GM12878 (cell line): ENCODE measurements at regions not wholly inside any gene's neighbourhood (a gene's known extent, or its start where the extent isn't known, plus 50 kb on each side); places are given as distances from the start of the nearest gene placed in this dataset.

ENCODE experiments used
- ATAC-seq: fragments of 200-7000 bp; cut with Tn5 transposase; 3 replicates; pipeline ENCODE4 v1.9.1; 2020; ENCODE audit warnings: mild to moderate bottlenecking, moderate library complexity
- BruUV-seq: library from RNA; stranded (reverse); fragments of 400-500 nt; replicated peaks from 2 replicates; lab custom pipeline; 2021; lab: Mats Ljungman, UMichigan
- CTCF ChIA-PET: fragments of 300-600 bp; sonication (Branson Sonifier 250); formaldehyde crosslinking; extraction: SDS; loops from one replicate; lab custom pipeline; 2021; ENCODE audit warnings: inconsistent platforms; lab: Yijun Ruan, JAX
- POLR2A ChIA-PET: fragments of 350-600 bp; formaldehyde crosslinking; extraction: SDS; loops from one replicate; lab custom pipeline; 2021; ENCODE audit warnings: inconsistent platforms; lab: Charles Lee
- RAD21 ChIA-PET: fragments of 300-600 bp; sonication (Branson Sonifier 250); formaldehyde crosslinking; loops from one replicate; lab custom pipeline; 2023; ENCODE audit warnings: antibody characterized with exemption; ENCODE audit not compliant: unreplicated experiment; lab: Charles Lee
- SMC1A ChIA-PET: fragments of 300-600 bp; sonication (Branson Sonifier 250); formaldehyde crosslinking; loops from one replicate; lab custom pipeline; 2023; ENCODE audit not compliant: unreplicated experiment, uncharacterized antibody; lab: Charles Lee
- DNase-seq: peaks from one replicate; pipeline ENCODE4 v3.0.0-alpha.2; 2011; ENCODE audit warnings: low read depth, low spot score
- FAIRE-seq: peaks from 3 replicates; lab custom pipeline; 2011; peaks lifted over from hg19 to GRCh38; lab: Jason Lieb, UNC
- H2AFZ ChIP-seq: 2 replicates; pipeline ENCODE4 v1.6.0; 2011; ENCODE audit warnings: low read depth, low read length, control low read depth; ENCODE audit not compliant: control insufficient read depth
- H3K27ac ChIP-seq: 2 replicates; pipeline ENCODE4 v1.5.1; 2011; ENCODE audit warnings: control low read depth; ENCODE audit not compliant: control insufficient read depth, insufficient read depth
- H3K27me3 ChIP-seq, 2 experiments: replicated peaks in 1 of 2; 2 replicates each; pipeline versions ENCODE4 v1.6.0 to v1.6.1; 2011; ENCODE audit warnings: low read length in 1 of 2; ENCODE audit not compliant: control insufficient read depth in 2 of 2, insufficient read depth in 2 of 2
- H3K36me3 ChIP-seq, 2 experiments: 2 replicates each; pipeline ENCODE4 v1.5.1; 2011; ENCODE audit warnings: low read length in 1 of 2; ENCODE audit not compliant: control insufficient read depth in 2 of 2, insufficient read depth in 2 of 2
- H3K4me1 ChIP-seq: 2 replicates; pipeline ENCODE4 v1.6.1; 2011; ENCODE audit warnings: mild to moderate bottlenecking, low read length, moderate library complexity, mixed read lengths; ENCODE audit not compliant: control insufficient read depth, insufficient read depth
- H3K4me2 ChIP-seq: 2 replicates; pipeline ENCODE4 v1.6.0; 2011; ENCODE audit warnings: control low read depth; ENCODE audit not compliant: control insufficient read depth, insufficient read depth
- H3K4me3 ChIP-seq: fragments of 200-600 bp; sonication (generic); 2 replicates; pipeline ENCODE4 v1.5.1; 2016
- H3K79me2 ChIP-seq: 2 replicates; pipeline ENCODE4 v1.6.0; 2011; ENCODE audit warnings: low read length; ENCODE audit not compliant: control insufficient read depth, insufficient read depth
- H3K9ac ChIP-seq: 2 replicates; pipeline ENCODE4 v1.8.0; 2011; ENCODE audit warnings: low read length, control low read depth, mixed read lengths; ENCODE audit not compliant: control insufficient read depth, insufficient read depth
- H3K9me3 ChIP-seq: replicated peaks from 3 replicates; pipeline ENCODE4 v1.5.1; 2011; ENCODE audit warnings: mild to moderate bottlenecking, low read length; ENCODE audit not compliant: control insufficient read depth, insufficient read depth
- H4K20me1 ChIP-seq: 2 replicates; pipeline ENCODE4 v1.6.0; 2011; ENCODE audit not compliant: control insufficient read depth, insufficient read depth
- BCLAF1 ChIP-seq: fragments of 450-650 bp; IDR thresholded peaks from 2 replicates; pipeline ENCODE4 v1.6.1; 2017; ENCODE audit warnings: antibody characterized with exemption, mild to moderate bottlenecking, moderate library complexity
- DPF2 ChIP-seq: fragments of 450-650 bp; IDR thresholded peaks from 2 replicates; pipeline ENCODE4 v1.6.1; 2017; ENCODE audit warnings: mild to moderate bottlenecking
- KDM1A ChIP-seq: fragments of 200-600 bp; sonication (generic); IDR thresholded peaks from 2 replicates; pipeline ENCODE4 v1.6.1; 2016; ENCODE audit warnings: borderline replicate concordance
- PKNOX1 ChIP-seq: fragments of 450-650 bp; IDR thresholded peaks from 2 replicates; pipeline ENCODE4 v1.6.1; 2016; ENCODE audit warnings: mild to moderate bottlenecking
- SIX5 ChIP-seq: IDR thresholded peaks from 2 replicates; pipeline ENCODE4 v1.6.1; 2011; ENCODE audit warnings: mild to moderate bottlenecking, low read depth, low read length, moderate library complexity; ENCODE audit not compliant: severe bottlenecking
- WGBS: methylation state at CpG from one replicate; pipeline ENCODE4 v1.1.6; 2016; ENCODE audit warnings: low lambda C conversion rate; ENCODE audit not compliant: insufficient replicate concordance, insufficient coverage; ENCODE audit errors: missing lambda C conversion rate; 5-methylcytosine and 5-hydroxymethylcytosine counted together
- in situ Hi-C: fragments of 300-500 bp; cut with MboI; formaldehyde crosslinking; loops from 9 replicates; pipeline ENCODE4 v1.14.3; 2018; ENCODE audit warnings: mixed read lengths
- intact Hi-C: fragments of 100-400 bp; cut with micrococcal nuclease; formaldehyde crosslinking; loops from one replicate; pipeline ENCODE4 v1.14.2; 2022; ENCODE audit not compliant: unreplicated experiment

- ATAC-seq (no peak), FAIRE-seq (no peak)
- WGBS = 3% methylated on average over 1 of the region's 1 CpG
- H3K27me3 ChIP-seq = no peaks in the 10 kb centered on the region
- no peak overlapping the region for H3K9ac ChIP-seq
- no peak overlapping the region for H2AFZ ChIP-seq
- POLR2A ChIA-PET = no interaction called here
- H3K27ac ChIP-seq = no peak overlapping the region
- H3K4me3 ChIP-seq = no peak overlapping the region
- TF ChIP-seq SIX5 (no peak), PKNOX1 (no peak), DPF2 (no peak), BCLAF1 (no peak), KDM1A (no peak)
- TF ChIP-seq, all 136 proteins: peak for 0
- ChIA-PET CTCF (no interaction called here), SMC1A (no interaction called here), RAD21 (no interaction called here)
- no peaks in the 10 kb centered on the region for H3K4me1 ChIP-seq
- H4K20me1 ChIP-seq = no peaks in the 10 kb centered on the region
- in situ Hi-C loops (no loop called here), intact Hi-C loops (no loop called here)
- DNase-seq = no peak
- H3K36me3 ChIP-seq = no peaks in the 10 kb centered on the region
- no peak overlapping the region for H3K4me2 ChIP-seq
- no TSS peak for BruUV-seq
- no peaks in the 10 kb centered on the region for H3K79me2 ChIP-seq
- no peaks in the 10 kb centered on the region for H3K9me3 ChIP-seq
Measured at GRCh38 chr11:92163879-92164278, 60.7 kb upstream of the FAT3 start.
